ENCODE measurements at regions not wholly inside any gene's neighbourhood (a gene's known extent, or its start where the extent isn't known, plus 50 kb on each side); places are given as distances from the start of the nearest gene placed in this dataset.

DNA sequence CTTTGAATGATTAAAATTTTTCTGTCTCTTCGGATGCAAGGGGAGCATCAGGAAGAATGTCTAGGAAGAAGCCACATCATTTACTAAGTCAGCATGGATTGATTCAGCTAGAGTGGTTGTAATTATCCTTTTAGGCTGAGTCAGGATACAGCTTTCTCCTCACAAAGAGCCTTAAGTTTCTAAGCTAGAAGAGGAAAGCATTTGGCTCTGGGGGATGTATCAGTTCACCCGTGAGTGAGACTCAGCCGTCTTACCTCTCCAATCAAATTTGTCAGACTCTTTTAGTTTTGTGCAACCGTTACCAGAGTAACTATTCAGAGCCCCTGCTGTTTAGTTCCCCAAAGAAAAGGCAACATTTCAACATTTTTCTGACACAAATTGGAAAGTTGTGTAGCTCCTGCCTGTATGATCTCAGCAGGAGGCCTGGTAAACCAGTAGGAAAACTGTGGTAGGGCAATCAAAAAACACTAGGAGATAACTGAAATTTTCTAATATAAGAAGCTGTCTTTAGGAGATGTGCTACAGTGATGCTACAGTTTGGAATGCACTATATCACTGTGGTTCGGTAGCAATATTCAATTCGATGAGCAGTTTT is 432.4 kb upstream of the LUZP2 start:
- TF ChIP-seq EZH2 (IDR thresholded peaks at IDR 0.05; ENCODE audit: insufficient read depth, poor library complexity, severe bottlenecking), result no peak
- TF ChIP-seq EZH2phosphoT487 (IDR thresholded peaks at IDR 0.05; ENCODE audit: insufficient read depth, low read depth), result no peak

Measured in GM23248 (cell line).